NCI-H146 treated with DMSO at 0.1 percent for 48 hours (cell line): ENCODE measurements at regions not wholly inside any gene's neighbourhood (a gene's known extent, or its start where the extent isn't known, plus 50 kb on each side); places are given as distances from the start of the nearest gene placed in this dataset.
"Not testable (repeated sequence)": the region's sequence is repeated elsewhere in the genome, so short reads cannot be mapped to it uniquely, and the experiment has no call there.

Source experiments
- DNase-seq: peaks from one replicate; lab custom pipeline; 2025; ENCODE audit not compliant: unreplicated experiment; lab: John Stamatoyannopoulos, UW

DNA sequence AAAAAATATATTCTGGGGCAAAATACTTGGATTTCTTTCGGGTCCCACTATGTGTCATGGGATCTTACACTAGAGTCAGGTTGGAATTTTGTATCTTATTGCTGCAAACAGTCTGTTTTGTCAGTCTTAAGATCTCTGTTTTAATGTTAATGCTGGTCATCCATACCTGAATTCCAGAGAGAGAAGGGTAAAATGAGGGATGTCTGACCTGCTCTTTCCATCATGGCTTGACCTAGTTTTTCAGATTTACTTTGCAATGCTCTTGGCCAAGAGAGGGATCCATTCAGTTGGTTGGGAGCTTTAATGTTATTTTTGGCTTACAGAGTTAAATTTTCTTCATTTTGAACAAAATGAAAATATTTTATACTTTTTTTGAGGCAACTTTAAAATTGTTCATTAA lies 117.2 kb downstream of the CASP12 start:
- no peak for DNase-seq

GRCh38 chr11:104776501-104777170 lies 121.6 kb downstream of the CASP12 start:
- no peak for DNase-seq

DNA sequence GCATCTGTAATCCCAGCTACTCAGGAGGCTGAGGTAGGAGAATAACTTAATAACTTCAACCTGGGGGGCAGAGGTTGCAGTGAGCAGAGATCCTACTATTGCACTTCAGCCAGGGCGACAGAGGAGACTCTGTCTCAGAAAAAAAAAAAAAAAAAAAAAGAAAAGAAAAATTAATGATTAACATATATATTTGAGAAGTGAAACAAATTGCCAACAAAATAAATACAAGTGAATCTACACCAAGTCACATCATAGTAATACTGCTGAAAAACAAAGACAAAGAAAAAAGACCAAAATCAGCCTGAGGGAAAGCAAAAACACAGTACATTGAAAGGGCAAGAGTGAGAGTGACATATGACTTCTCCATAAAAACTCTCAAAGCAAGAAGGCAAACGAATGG lies 123.7 kb downstream of the CASP12 start:
- DNase-seq: no peak

DNA sequence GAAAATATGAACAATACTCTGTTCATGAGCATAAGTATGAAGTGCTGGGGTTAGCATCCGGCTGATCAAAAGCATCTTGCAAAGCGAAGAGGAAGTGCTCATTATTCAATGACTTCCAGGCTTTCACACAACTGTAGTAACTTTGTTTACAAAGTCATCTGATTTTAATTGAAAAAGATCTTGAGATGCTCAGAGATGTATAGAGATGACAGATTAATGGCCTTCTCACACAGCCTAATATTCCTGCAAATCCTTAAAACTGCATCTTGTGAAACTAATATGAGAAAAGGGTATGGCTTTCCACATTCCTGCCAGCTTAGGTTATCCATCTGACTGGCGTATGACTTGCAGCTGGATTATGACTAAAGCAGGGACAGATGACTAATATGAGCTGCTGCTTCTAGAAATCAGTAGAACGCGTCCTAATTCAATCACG lies 125.4 kb downstream of the CASP12 start:
- DNase-seq: no peak

GRCh38 chr11:104771763-104772162 lies 126.5 kb downstream of the CASP12 start:
- no peak for DNase-seq

DNA sequence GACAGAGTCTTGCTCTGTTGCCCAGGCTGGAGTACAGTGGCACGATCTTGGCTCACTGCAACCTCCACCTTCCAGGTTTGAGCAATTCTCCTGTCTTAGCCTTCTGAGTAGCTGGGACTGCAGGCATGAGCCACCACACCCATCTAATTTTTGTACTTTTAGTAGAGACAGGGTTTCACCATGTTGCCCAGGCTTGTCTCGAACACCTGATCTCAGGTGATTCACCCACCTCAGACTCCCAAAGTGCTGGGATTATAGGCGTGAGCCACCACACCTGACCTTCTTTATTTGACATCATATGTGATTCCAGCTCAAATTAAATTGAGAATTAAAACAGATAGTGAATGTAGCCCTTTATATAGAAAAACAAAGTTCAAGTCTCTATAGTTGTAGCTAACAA lies 127.2 kb downstream of the CASP12 start:
- DNase-seq: not testable (repeated sequence)

DNA sequence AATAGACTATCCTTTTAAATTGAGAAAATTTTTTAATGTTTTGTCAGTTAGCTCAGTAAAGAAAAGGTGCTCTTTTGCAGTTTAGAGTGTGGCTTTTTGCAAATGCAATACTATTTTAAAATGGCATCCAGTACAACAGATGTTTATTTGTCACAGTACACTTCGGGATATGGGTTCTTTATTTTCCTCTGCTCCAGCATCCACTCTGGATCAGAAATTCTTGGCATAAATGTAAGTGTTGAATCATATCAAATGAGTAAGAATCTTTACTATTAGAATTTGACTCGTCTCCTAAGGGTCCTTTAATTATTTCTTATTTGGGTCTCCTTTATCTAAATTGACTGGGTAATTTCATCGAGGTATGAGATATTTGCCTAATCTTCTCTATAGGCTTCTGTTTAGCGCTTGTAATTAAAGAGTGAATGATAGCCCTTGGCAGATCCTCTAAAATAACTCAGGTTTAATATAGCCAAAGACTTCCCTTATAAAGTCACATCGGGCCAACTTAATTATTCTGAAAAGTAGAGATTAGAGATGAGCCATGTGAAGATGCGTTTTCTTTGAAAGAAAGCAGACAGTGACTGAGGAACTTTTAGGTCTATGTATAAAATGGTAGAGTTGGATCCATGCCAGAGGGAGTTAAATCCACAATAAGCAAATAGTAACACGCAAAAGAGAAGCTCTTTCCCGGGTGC lies 132.7 kb downstream of the CASP12 start:
- no peak for DNase-seq

GRCh38 chr11:104764710-104765045 lies 133.6 kb downstream of the CASP12 start:
- no peak for DNase-seq

- no peak for DNase-seq
Observed at GRCh38 chr11:104763930-104764709, 134.1 kb downstream of the CASP12 start.

DNA sequence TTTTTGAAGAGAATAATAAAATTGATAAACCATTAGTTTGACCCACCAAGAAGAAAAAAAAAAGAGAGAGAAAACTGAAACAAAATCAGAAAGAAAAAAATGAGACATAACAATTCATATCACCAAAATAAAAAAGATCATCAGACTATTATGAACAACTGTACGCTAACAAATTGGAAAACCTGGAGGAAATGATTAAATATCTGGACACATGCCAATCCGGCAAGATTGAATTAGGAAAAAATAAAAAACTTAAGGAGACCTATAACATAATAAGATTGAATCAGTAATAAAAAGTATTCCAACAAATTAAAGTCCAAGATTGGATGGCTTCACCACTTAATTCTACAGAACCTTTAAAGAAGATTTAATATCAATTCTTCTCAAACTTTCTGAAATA lies 136.7 kb downstream of the CASP12 start:
- DNase-seq: no peak

DNA sequence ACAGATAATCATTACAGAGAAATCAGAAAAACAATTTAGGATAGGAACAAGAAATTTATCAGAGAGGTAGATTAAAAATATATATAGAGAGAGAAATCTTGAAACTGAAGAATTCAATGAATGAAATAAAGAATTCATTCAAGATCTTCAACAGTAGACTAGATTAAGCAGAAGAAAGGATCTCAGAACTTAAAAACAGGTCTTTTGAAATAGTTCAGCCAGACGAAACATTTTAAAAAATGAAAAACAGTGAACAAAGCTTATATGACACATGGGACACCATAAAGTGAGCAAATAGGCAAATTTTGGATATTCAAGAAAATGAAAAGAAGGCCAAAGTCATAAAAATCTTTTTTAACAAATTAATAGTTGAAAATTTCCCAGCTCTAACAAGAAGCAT lies 138.8 kb downstream of the CASP12 start:
- no peak for DNase-seq

DNA sequence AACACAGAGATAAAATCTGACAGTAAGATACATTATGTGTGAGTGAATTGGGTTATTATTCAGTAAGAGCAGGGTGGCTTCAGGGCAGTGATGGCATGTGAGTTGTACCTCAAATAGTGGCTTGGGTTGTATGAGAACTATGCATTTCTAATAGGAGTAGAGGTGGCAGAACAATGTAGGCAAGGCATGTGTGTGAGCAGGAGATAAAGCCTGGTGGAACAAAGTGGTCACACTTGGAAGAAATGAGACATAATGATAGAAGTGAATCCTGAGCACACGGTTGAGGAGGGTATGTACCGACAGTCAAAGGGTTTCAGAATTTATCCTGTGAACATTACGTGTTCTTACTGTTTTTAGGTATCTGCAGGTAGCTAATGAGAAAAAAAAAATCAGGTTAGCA lies 159.3 kb downstream of the CASP12 start:
- no peak for DNase-seq

DNA sequence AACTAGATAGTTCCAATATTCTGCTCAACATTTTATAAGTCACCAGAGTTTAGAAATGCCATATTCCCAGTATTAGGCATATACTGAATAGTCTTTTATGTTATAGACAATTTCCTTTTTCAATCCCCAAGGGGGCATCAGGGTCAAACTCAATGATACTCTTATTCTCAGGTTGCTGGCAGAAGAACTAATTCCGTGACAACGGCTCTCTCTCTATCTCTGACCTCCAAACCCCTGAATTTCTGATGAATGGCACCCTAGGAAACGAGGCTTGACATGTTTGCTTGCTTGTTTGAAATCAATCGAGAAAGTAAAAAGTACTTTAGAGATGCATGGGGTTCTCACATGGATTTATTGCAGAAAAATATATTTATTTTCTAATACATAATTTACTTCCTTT lies 160.1 kb downstream of the CASP12 start:
- no peak for DNase-seq

DNA sequence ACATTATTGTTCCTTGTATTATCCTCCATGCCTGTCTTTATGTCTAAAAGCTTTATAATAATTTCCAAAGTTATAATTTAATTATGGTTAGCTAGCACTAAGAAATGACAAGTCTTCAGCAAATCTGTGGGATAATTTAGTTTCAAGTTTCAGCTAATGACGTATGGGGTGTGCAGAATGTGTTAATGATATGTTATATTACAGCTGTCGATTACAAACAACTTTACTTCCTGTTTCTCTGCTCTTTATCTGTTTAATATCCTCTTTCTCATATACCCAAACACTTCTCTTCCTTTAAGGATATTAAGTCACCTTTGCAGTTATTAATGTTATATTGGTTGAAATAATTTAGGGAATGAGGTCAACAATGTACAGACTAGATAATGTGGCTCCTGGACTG lies 161.8 kb downstream of the CASP12 start:
- no peak for DNase-seq

GRCh38 chr11:104734998-104735397 lies 163.3 kb downstream of the CASP12 start:
- DNase-seq: no peak

GRCh38 chr11:104731890-104732289 lies 166.4 kb downstream of the CASP12 start:
- DNase-seq: no peak

- no peak for DNase-seq
Observed at GRCh38 chr11:104728927-104729326, 169.3 kb downstream of the CASP12 start.

DNA sequence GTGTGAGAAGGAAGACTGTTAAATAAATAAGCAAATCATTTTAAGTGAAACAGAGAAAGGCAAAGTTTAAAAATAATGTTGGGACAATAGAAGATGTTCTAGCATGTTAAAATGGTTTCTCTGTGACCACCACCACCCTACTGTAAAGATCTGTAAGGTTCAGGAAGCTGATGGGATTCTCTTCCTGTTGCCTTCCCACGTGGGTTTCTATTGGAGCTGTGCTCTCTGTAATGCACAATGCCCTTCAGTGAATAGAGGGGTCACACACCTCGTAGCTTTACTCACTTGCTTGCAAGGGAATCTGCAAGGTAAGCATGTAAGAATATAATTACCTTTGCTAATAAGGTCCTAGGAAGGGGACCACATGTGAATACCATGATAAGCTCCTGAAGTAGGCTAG lies 170.5 kb downstream of the CASP12 start:
- DNase-seq: no peak

DNA sequence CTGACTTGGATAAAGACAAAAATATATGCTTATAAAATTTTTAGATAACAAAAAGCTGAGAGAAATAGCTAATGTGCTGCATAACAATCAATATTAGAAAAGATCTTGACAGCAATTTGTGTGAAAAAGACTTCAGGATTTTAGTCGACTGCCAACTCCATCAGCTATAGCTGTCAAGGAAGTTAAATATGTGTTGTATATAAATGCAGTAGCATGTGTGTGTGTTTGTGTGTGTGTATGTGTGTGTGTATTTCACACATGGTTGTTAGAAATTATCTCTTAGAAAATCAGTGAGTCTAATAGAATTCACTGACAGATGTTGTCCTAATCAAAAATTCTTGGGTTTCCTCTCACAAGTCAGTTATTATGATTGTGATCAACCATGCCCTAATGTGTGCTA lies 171.2 kb downstream of the CASP12 start:
- DNase-seq: no peak

- DNase-seq: no peak
Observed at GRCh38 chr11:104725796-104726408, 172.4 kb downstream of the CASP12 start.

DNA sequence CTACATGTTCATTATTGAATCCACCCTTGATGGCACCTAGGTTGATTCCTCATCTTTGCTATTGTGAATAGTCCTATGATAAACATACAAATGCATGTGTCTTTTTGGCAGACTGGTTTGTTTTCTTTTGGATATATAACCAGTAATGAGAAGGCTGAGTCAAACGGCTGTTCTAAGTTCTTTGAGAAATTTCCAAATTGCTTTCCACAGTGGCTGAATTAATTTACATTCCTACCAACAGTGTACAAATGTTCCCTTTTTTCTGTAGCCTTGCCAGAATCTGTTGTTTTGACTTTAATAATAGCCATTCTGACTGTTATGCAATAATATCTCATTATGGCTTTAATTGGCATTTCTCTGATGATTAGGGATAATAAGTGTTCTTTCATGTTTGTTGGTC lies 184.9 kb downstream of the CASP12 start:
- DNase-seq: no peak
